Left colon (tissue), 2 donors: ENCODE measurements at regions not wholly inside any gene's neighbourhood (a gene's known extent, or its start where the extent isn't known, plus 50 kb on each side); places are given as distances from the start of the nearest gene placed in this dataset.
"Not testable (repeated sequence)": the region's sequence is repeated elsewhere in the genome, so short reads cannot be mapped to it uniquely, and the experiment has no call there.

ENCODE experiments used
- ATAC-seq: fragments of 200-7000 bp; cut with Tn5 transposase; one replicate; pipeline ENCODE4 v1.9.1; 2020; ENCODE audit warnings: mild to moderate bottlenecking, moderate library complexity
- DNase-seq, 2 donors: peaks; one replicate each; pipeline ENCODE4 v3.0.0-alpha.2; 2020
- intact Hi-C, 2 donors: fragments of 100-400 bp; cut with DNase I in 1 of 2; cut with micrococcal nuclease in 1 of 2; formaldehyde crosslinking; loops; one replicate each; pipeline versions ENCODE4 v1.11.2 to v1.14.0; 2022; cut with DNase I, micrococcal nuclease
- donor health status: DM: no; HTN: no; CAD: no.
- donor health status: DM: yes; HTN: yes; CAD: no.

GRCh38 chr18:78436110-78436509 lies 543.5 kb upstream of the SALL3 start:
- ATAC-seq (no peak), DNase-seq (no peak)
- intact Hi-C loops, result no loop called here

- DNase-seq, ATAC-seq, intact Hi-C loops: not testable (repeated sequence)
These were observed 541.4 kb upstream of the SALL3 start for GRCh38 chr18:78438235-78438634.

- intact Hi-C loops, result no loop called here
- ATAC-seq (no peak), DNase-seq (no peak)
These were observed 533.7 kb upstream of the SALL3 start for GRCh38 chr18:78445880-78446279.

GRCh38 chr18:78447211-78447610 lies 532.4 kb upstream of the SALL3 start:
- DNase-seq (no peak), ATAC-seq (no peak)
- intact Hi-C loops, result no loop called here

GRCh38 chr18:78448106-78448505 lies 531.5 kb upstream of the SALL3 start:
- DNase-seq (no peak), ATAC-seq (no peak)
- intact Hi-C loops, result no loop called here

- no peak for DNase-seq
- ATAC-seq, result no peak
- intact Hi-C loops, result no loop called here
These were observed 531.0 kb upstream of the SALL3 start for GRCh38 chr18:78448591-78448990.

GRCh38 chr18:78454221-78454620 lies 525.4 kb upstream of the SALL3 start:
- intact Hi-C loops, result no loop called here
- DNase-seq (no peak), ATAC-seq (no peak)

GRCh38 chr18:78455386-78455785 lies 524.2 kb upstream of the SALL3 start:
- intact Hi-C loops, result no loop called here
- DNase-seq (no peak), ATAC-seq (no peak)

- DNase-seq (no peak), ATAC-seq (no peak)
- intact Hi-C loops, result no loop called here
These were observed 522.6 kb upstream of the SALL3 start for GRCh38 chr18:78457011-78457410.

GRCh38 chr18:78457731-78458130 lies 521.9 kb upstream of the SALL3 start:
- no peak for DNase-seq
- intact Hi-C loops, result no loop called here
- ATAC-seq, result no peak

- ATAC-seq (no peak), DNase-seq (no peak)
- intact Hi-C loops, result no loop called here
These were observed 521.3 kb upstream of the SALL3 start for GRCh38 chr18:78458356-78458755.

- DNase-seq, result no peak
- no peak for ATAC-seq
- intact Hi-C loops, result no loop called here
These were observed 520.0 kb upstream of the SALL3 start for GRCh38 chr18:78459668-78460067.

- DNase-seq, result no peak
- ATAC-seq, result no peak
- intact Hi-C loops, result no loop called here
These were observed 519.1 kb upstream of the SALL3 start for GRCh38 chr18:78460558-78460957.

- no peak for DNase-seq
- intact Hi-C loops, result no loop called here
- ATAC-seq, result no peak
These were observed 506.1 kb upstream of the SALL3 start for GRCh38 chr18:78473563-78473962.

- intact Hi-C loops, result no loop called here
- no peak for DNase-seq
- ATAC-seq, result no peak
These were observed 501.8 kb upstream of the SALL3 start for GRCh38 chr18:78477840-78478239.

- intact Hi-C loops, result no loop called here
- ATAC-seq, result no peak
- DNase-seq, result no peak
These were observed 500.2 kb upstream of the SALL3 start for GRCh38 chr18:78479443-78479842.

- DNase-seq, result no peak
These were observed 499.2 kb upstream of the SALL3 start for GRCh38 chr18:78480262-78481054.

GRCh38 chr18:78482378-78482777 lies 497.2 kb upstream of the SALL3 start:
- no peak for ATAC-seq

More at GRCh38 chr18:78480262-78481054, 499.2 kb upstream of the SALL3 start:
- no peak for ATAC-seq
- intact Hi-C loops, result no loop called here

GRCh38 chr18:78487649-78488048 lies 492.0 kb upstream of the SALL3 start:
- DNase-seq, result no peak
- intact Hi-C loops, result no loop called here
- no peak for ATAC-seq

More at GRCh38 chr18:78482378-78482777, 497.2 kb upstream of the SALL3 start:
- no peak for DNase-seq
- intact Hi-C loops, result no loop called here

- DNase-seq (no peak), ATAC-seq (no peak)
- intact Hi-C loops, result no loop called here
These were observed 487.4 kb upstream of the SALL3 start for GRCh38 chr18:78492064-78492812.
